GM23338 (cell line): ENCODE measurements at regions not wholly inside any gene's neighbourhood (a gene's known extent, or its start where the extent isn't known, plus 50 kb on each side); places are given as distances from the start of the nearest gene placed in this dataset.

Experiments used
- ATAC-seq: fragments of 200-7000 bp; cut with Tn5 transposase; 3 replicates; pipeline ENCODE4 v1.9.1; 2020
- DNase-seq: peaks from one replicate; pipeline ENCODE4 v3.0.0-alpha.2; 2015; ENCODE audit warnings: low spot score
- H2AFZ ChIP-seq: fragments of 200-600 bp; sonication (generic); 2 replicates; pipeline ENCODE4 v1.8.0; 2016; ENCODE audit warnings: antibody characterized with exemption, mild to moderate bottlenecking, moderate library complexity
- H3F3A ChIP-seq: fragments of 200-600 bp; sonication (generic); replicated peaks from 2 replicates; pipeline ENCODE4 v1.8.0; 2017; ENCODE audit warnings: antibody characterized with exemption, mixed run types, low read depth
- H3K27ac ChIP-seq: fragments of 200-600 bp; sonication (generic); 2 replicates; pipeline ENCODE4 v1.6.1; 2016; ENCODE audit warnings: low read depth
- H3K27me3 ChIP-seq: fragments of 200-600 bp; sonication (generic); 2 replicates; pipeline ENCODE4 v1.8.0; 2016; ENCODE audit warnings: mild to moderate bottlenecking, mixed run types, moderate library complexity; ENCODE audit not compliant: insufficient read depth
- H3K36me3 ChIP-seq: fragments of 200-600 bp; sonication (generic); 2 replicates; pipeline ENCODE4 v1.8.0; 2016; ENCODE audit warnings: mild to moderate bottlenecking; ENCODE audit not compliant: insufficient read depth
- H3K4me1 ChIP-seq: fragments of 200-600 bp; sonication (generic); 2 replicates; pipeline ENCODE4 v1.8.0; 2016; ENCODE audit warnings: mild to moderate bottlenecking, moderate library complexity; ENCODE audit not compliant: insufficient read depth
- H3K4me2 ChIP-seq: fragments of 200-600 bp; sonication (generic); 2 replicates; pipeline ENCODE4 v1.7.1; 2017; ENCODE audit warnings: mixed run types
- H3K4me3 ChIP-seq: fragments of 200-600 bp; sonication (generic); 2 replicates; pipeline ENCODE4 v1.6.1; 2016; ENCODE audit warnings: mixed run types
- H3K79me2 ChIP-seq: fragments of 200-600 bp; sonication (generic); replicated peaks from 2 replicates; pipeline ENCODE4 v1.8.0; 2017; ENCODE audit warnings: mild to moderate bottlenecking; ENCODE audit not compliant: insufficient read depth
- H3K9me2 ChIP-seq: fragments of 200-600 bp; sonication (generic); 2 replicates; pipeline ENCODE4 v1.8.0; 2017; ENCODE audit not compliant: insufficient read depth
- H4K20me1 ChIP-seq: fragments of 200-600 bp; sonication (generic); replicated peaks from 2 replicates; pipeline ENCODE4 v1.8.0; 2017; ENCODE audit warnings: mild to moderate bottlenecking; ENCODE audit not compliant: insufficient read depth
- H3K27ac Mint-ChIP-seq: 2 replicates; pipeline ENCODE4 v1.8.0; 2020; ENCODE audit warnings: inconsistent platforms, mild to moderate bottlenecking, moderate library complexity, mixed read lengths
- H3K27me3 Mint-ChIP-seq: 3 replicates; pipeline ENCODE4 v1.8.0; 2022; ENCODE audit warnings: low read depth, mild to moderate bottlenecking, moderate library complexity, mixed read lengths, inconsistent platforms; ENCODE audit not compliant: insufficient read depth, poor library complexity
- H3K36me3 Mint-ChIP-seq: 3 replicates; pipeline ENCODE4 v1.8.0; 2021; ENCODE audit warnings: low read depth, mild to moderate bottlenecking, inconsistent platforms, moderate library complexity, mixed read lengths
- H3K4me1 Mint-ChIP-seq: 3 replicates; pipeline ENCODE4 v1.8.0; 2020; ENCODE audit warnings: mild to moderate bottlenecking, inconsistent platforms, mixed read lengths
- H3K4me3 Mint-ChIP-seq: 3 replicates; pipeline ENCODE4 v1.8.0; 2021; ENCODE audit warnings: moderate library complexity, mild to moderate bottlenecking, inconsistent platforms, mixed read lengths
- H3K9me3 Mint-ChIP-seq: 3 replicates; pipeline ENCODE4 v1.8.0; 2020; ENCODE audit warnings: moderate library complexity, mild to moderate bottlenecking, inconsistent platforms, mixed read lengths
- CREB1 ChIP-seq: fragments of 250-450 bp; sonication (Bioruptor Pico); IDR thresholded peaks from 2 replicates; pipeline ENCODE4 v1.5.0; 2020; ENCODE audit warnings: low read depth, mild to moderate bottlenecking, moderate library complexity
- ETS1 ChIP-seq: IDR thresholded peaks from 2 replicates; pipeline ENCODE4 v1.6.1; 2016; ENCODE audit warnings: antibody characterized with exemption
- EZH2 ChIP-seq: fragments of 200-600 bp; sonication (generic); IDR thresholded peaks from one replicate; pipeline ENCODE4 v1.8.0; 2017; ENCODE audit warnings: antibody characterized with exemption, mild to moderate bottlenecking, low read depth; ENCODE audit not compliant: unreplicated experiment
- EZH2phosphoT487 ChIP-seq: fragments of 200-600 bp; sonication (generic); IDR thresholded peaks from one replicate; pipeline ENCODE4 v1.8.1; 2018; ENCODE audit warnings: antibody characterized with exemption; ENCODE audit not compliant: unreplicated experiment
- JUNB ChIP-seq: IDR thresholded peaks from one replicate; pipeline ENCODE4 v1.6.1; 2016; ENCODE audit warnings: antibody characterized with exemption; ENCODE audit not compliant: unreplicated experiment
- NANOG ChIP-seq: IDR thresholded peaks from 2 replicates; pipeline ENCODE4 v1.6.1; 2016; ENCODE audit warnings: antibody characterized with exemption, borderline replicate concordance
- ZNF331 ChIP-seq: fragments of 250-450 bp; sonication (Bioruptor Pico); IDR thresholded peaks from 2 replicates; pipeline ENCODE4 v1.5.0; 2020; ENCODE audit warnings: low read depth, mild to moderate bottlenecking, moderate library complexity
- ZNF462 ChIP-seq: fragments of 250-450 bp; sonication (Bioruptor Pico); IDR thresholded peaks from 2 replicates; pipeline ENCODE4 v1.5.0; 2020; ENCODE audit warnings: mild to moderate bottlenecking, moderate library complexity
- TF ChIP-seq, protein P1 (sequence below): IDR thresholded peaks from one replicate; pipeline ENCODE4 v1.6.1; 2018; ENCODE audit warnings: antibody characterized with exemption; ENCODE audit not compliant: unreplicated experiment

- TF ChIP-seq, protein P1, sequence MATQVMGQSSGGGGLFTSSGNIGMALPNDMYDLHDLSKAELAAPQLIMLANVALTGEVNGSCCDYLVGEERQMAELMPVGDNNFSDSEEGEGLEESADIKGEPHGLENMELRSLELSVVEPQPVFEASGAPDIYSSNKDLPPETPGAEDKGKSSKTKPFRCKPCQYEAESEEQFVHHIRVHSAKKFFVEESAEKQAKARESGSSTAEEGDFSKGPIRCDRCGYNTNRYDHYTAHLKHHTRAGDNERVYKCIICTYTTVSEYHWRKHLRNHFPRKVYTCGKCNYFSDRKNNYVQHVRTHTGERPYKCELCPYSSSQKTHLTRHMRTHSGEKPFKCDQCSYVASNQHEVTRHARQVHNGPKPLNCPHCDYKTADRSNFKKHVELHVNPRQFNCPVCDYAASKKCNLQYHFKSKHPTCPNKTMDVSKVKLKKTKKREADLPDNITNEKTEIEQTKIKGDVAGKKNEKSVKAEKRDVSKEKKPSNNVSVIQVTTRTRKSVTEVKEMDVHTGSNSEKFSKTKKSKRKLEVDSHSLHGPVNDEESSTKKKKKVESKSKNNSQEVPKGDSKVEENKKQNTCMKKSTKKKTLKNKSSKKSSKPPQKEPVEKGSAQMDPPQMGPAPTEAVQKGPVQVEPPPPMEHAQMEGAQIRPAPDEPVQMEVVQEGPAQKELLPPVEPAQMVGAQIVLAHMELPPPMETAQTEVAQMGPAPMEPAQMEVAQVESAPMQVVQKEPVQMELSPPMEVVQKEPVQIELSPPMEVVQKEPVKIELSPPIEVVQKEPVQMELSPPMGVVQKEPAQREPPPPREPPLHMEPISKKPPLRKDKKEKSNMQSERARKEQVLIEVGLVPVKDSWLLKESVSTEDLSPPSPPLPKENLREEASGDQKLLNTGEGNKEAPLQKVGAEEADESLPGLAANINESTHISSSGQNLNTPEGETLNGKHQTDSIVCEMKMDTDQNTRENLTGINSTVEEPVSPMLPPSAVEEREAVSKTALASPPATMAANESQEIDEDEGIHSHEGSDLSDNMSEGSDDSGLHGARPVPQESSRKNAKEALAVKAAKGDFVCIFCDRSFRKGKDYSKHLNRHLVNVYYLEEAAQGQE: no peak
- TF ChIP-seq CREB1 (CRISPR knock-in tag): no peak
- no peak for TF ChIP-seq JUNB
- TF ChIP-seq ETS1: no peak
Measured at GRCh38 chr10:28250358-28250757, 52.5 kb downstream of the MPP7 start (continued).

DNA sequence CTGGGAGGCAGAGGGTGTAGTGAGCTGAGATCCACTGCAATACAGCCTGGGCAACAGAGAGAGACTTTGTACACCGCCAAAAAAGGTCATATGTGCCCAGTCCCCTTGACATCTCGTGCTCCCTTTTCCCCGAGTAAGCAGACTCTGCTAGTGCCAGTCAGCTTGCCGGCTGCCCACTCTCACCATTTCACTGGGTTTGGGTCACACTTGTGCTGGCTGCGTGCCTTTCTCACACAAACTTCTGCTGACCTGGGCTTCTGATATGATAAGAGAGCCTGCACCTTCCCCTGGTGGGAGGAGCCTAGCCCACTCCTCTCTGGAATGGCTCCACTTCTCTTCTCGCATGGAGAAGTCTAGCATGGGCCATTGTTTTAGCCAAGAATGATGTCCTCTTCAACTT, 53.4 kb downstream of the MPP7 start:
- DNase-seq (no peak), ATAC-seq (no peak)
- Histone ChIP-seq H3F3A (no peaks in the 10 kb centered on the region), H3K79me2 (no peaks in the 10 kb centered on the region), H3K36me3 (no peaks in the 10 kb centered on the region), H3K27ac (no peak overlapping the region), H3K4me2 (no peak overlapping the region), H2AFZ (no peak overlapping the region), H3K27me3 (no peaks in the 10 kb centered on the region), H3K9me2 (no peaks in the 10 kb centered on the region), H4K20me1 (no peaks in the 10 kb centered on the region), H3K4me3 (no peak overlapping the region), H3K4me1 (no peaks in the 10 kb centered on the region)
- Mint-ChIP-seq H3K27ac (no peak overlapping the region), H3K4me1 (peaks cover 2% of the 10 kb centered on the region; the same call in 1 of the 3 replicates), H3K27me3 (no peaks in the 10 kb centered on the region), H3K4me3 (no peak overlapping the region), H3K36me3 (no peaks in the 10 kb centered on the region), H3K9me3 (no peaks in the 10 kb centered on the region)
- no peak for TF ChIP-seq EZH2
- TF ChIP-seq CREB1 (CRISPR knock-in tag): no peak
- no peak for TF ChIP-seq EZH2phosphoT487
- TF ChIP-seq ZNF331 (CRISPR knock-in tag): no peak
- TF ChIP-seq ZNF462: no peak
- TF ChIP-seq, protein P1: no peak
- no peak for TF ChIP-seq NANOG
